Fibroblast of gingiva (primary cell): ENCODE measurements at regions not wholly inside any gene's neighbourhood (a gene's known extent, or its start where the extent isn't known, plus 50 kb on each side); places are given as distances from the start of the nearest gene placed in this dataset.

Experiments
- DNase-seq: peaks from one replicate; pipeline ENCODE4 v3.0.0-alpha.2; 2011; ENCODE audit warnings: low read depth

DNA sequence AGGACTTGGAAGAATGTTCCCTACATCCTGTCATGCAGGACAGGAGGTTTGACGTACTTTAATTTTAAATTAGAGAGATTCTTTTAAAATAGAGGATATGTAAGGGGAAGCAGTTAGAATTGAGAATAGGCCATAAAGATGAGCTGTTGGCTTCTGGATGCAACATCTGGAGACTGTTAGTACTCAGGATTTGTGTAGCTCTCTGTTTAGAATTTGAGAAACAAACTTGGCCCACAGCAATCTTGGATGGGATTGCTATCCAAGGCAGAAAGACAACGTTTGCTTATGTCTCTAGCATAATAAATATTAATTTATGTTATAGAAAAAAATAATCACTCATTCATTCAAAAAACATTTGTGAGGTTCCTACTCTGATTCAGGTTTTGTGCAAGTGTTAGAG lies 398.4 kb upstream of the NOVA1 start:
- DNase-seq = no peak

DNA sequence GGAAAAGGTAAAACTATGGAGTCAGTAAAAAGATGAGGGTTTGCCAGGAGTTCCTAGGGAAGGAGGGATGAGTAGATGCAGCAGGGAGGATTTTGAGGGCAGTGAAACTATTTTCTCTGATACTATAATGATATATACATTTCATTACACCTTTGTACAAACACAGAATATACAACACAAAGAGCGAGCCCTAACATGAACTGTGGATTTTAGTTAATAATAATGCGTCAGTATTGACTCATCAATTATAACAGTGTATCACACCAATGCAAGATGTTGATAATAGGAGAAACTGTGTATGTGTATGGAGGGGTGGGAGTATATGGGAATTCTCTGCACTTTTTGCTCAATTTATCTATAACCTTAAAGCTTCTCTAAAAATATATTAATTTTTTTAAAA lies 404.3 kb upstream of the NOVA1 start:
- DNase-seq = no peak

DNA sequence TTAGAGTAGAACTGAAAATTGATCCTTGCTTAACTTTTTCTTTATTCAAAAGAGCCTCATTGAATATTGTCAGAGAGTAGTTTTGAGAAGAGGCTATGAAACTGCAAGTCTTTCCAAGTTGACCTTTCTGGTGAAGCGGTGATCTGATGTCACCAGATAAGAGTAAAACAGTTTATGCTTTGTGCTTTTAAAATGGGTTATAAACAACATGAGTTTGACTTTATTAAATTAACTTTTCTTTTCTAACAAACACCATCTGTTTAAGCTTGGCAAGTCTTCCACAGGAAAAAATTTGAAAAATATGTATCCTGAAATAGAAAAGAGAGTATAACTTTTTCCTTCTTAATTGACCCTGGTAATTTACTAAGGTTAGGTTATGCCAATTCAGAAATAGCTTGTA lies 408.7 kb upstream of the NOVA1 start:
- no peak for DNase-seq

DNA sequence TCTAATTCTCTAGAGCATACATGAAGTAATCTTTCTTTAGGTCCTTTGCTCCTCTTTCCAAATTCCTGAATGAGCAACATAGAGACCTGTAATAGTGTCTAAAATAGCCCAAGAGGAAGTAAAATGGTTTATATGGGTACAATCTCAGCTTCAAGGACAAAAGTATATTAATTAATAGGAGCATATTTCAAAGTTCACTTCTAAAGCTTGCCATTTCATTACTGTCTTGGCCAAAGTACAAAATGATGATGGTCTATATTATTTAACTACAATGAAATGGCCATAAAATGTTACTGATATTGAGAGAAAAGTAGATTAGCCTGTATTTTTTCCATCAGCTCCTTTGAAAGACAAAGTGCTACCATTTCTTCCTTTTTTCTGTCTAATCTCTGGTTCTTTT lies 410.4 kb upstream of the NOVA1 start:
- no peak for DNase-seq

DNA sequence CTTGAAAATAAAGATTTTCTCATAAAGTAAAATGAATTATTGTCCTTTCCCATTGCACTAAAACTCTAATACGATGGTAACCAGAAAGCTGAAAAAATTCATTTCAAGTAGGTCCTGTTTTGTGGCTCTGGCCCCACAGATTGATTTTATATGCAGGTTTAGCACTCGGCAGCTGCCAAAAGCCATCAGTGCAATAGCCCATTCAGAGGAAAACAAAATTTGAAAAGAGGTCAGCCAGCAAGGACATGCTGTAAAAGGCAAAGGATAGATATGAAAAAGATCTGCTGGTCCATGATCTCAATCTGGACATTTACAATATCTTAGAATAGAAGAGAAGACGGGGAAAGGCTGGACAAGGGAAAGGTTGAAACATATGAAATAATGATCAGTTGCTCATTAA lies 414.8 kb upstream of the NOVA1 start:
- DNase-seq = no peak

DNA sequence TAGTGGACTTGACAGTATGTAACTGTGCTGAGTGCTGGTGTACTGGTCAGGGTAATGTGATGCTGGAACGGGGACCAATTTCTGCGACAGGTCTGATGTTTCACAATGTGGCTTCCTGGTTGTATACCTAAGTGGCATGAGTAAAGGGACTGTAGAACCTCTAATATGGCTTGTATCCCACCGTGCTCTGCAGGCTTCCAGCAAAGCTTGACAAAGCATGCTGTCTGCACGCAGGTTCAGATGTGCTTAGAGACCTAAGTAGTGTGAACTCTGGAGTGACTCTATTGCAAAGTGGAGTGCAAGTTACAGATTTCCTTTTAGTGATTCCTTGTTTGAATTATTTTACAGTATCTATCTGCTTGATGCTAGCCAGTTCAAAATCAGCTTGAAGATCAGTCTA lies 415.8 kb upstream of the NOVA1 start:
- no peak for DNase-seq

DNA sequence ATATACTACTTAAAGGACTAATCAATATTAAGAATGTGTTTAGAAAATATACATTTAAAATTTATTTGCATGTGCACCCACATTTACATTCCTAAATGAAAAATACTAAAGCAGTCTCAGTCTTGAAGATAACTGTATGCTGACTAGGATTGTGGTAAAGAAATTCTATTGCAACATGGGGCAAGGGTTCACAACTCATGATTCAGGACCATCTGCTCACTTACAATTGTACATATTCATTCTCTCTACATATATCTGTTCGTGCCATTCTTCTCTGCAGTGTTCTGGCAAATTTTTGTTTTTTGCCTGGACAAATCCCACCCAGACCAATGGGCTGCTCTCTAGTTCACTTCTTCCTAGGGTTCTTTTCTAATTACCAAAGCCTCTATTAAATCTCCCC lies 417.2 kb upstream of the NOVA1 start:
- DNase-seq = no peak

DNA sequence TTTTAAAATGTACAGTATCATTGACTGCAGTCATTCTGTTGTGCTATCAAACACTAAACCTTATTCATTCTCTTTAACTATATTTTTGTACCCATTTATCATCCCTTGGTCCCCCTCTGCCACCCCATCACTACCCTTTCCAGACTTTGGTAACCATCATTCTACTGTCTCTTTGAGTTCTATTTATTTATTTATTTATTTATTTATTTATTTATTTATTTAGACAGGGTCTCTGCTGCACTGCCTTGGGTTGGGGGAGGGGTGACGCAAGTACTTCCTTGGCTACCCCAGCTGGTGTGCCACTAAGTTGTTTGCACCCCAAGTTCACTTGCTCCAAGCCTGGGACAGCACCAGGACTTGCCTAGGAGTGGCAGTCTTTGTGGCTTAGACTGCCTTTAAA lies 427.8 kb upstream of the NOVA1 start:
- no peak for DNase-seq

DNA sequence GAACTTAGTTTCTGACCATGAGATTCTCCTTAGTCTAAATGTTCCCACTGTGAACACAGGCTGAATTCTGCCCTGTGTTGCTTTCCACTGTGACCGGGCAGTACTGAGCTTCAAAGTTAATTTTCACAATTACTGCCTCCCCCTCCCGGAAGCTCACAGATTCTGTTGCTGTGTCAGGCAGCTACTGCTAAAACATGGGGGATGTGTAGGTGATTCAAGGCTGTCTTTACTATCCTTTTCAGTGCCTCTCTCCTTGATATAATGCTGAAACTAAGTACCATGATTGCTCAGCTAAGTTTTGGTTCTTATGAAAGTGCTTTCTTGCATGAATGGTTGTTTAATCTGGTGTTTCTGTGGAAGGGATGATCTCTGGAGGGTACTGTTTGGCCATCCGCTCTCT lies 428.3 kb upstream of the NOVA1 start:
- DNase-seq = no peak

DNA sequence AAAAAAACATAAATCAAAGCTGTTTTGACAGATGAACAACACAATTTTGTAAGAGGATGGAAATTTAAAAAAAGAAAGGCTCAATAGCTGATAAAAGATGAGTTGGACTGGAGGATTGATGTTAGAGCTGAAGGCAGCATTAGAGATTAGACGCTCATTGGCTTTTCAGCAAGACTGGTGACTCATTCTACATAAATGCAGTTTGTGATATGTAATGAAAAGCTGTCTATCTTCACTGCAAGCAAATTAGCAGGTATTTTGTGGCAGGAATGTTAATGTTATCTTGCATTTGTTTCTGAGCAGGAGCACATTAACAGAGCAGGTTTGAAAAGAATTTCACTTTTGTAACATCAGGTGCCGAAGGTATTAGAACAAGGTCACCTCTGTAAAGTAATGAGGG lies 442.7 kb upstream of the NOVA1 start:
- no peak for DNase-seq

DNA sequence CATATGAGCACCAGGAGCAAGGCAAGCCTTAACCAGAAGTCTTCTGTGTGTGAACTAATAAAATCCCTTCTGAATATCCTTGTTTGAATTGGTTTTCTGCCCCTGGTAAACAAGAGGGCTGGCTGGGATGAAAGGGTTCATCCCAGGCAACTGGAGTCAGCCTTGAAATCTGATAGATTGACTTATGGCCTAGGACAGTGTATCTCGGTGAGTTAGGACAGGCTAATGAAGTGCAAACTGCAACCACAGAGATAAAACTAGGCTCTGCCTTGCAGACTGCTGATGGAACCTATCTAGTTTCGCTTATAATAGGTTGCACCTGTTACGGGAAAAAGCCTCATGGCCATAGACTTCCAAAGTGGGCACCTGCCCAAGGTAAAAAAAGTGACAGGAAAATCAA lies 451.9 kb upstream of the NOVA1 start:
- DNase-seq = no peak

DNA sequence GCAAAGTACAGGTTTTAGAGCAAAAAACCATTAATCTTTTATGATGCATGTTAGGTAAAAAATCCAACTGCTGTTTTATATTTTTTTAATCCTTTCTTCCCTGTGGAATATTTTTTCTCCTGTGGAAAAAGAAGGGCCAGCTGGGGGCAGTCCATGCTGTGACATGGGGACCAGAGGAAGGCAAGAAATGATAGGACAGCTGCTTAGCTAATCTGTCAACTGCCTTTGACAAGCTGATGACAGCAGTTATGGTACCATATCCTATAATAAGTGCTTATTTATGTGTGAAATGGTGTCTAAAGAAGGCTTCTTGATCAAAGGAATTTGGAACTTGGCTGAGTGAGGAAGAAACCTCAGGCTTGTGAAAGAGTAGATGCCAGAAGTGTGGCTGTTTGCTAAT lies 452.4 kb upstream of the NOVA1 start:
- no peak for DNase-seq

DNA sequence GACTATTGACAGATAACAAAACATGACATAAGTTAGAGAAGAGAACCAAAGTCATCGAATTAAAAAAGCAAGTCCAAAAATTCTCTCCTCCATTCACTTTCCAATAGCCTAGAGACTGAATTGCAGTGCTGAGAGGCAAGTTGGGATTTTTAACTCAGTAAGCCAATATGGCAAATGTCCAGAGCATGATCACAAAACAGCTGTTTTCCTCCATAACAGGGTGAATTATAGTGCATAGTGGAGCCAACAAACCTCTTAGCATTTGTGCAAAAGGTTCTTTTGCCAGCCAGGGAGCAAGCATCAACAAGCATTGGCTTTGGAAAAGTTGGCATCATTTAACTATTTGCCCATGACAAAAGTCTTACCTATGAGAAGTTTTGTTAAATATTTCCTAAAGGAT lies 458.8 kb upstream of the NOVA1 start:
- no peak for DNase-seq

DNA sequence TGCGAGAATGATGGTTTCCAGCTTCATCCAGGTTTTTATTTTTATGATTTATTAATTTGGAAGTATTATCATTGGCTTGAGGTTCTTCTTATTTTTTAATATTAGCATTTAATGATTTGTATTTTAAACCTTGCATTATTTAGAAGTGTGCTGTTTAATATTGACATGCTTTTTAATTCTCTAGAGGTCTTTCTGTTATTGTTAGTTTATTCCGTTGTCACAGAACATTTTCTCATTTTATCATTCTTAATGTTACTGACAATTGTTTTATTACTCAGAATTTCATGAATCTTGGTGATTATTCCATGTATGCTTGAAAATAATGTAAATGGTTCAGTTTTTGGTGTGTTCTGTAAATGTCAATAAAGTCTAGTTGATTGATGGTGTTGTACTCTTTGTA lies 463.5 kb upstream of the NOVA1 start:
- DNase-seq = no peak

DNA sequence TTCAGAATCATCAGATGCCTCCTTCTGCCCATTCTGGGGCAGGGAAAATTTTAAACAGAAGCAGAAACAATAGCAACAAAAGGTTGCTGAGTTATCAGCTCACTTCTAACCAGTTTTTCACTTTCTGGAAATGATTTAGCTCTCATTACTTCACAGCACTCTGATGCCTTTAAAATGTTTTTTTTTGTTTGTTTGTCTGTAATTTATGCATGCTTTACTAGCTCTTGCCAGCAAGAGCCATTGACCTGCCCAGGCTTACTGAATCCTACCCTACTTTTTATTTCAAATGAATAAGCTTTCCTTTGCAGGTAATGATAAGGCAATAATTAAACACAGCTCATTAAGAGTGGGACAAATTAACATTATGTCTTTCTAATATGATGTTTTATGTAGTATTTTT lies 466.1 kb upstream of the NOVA1 start:
- DNase-seq = no peak

DNA sequence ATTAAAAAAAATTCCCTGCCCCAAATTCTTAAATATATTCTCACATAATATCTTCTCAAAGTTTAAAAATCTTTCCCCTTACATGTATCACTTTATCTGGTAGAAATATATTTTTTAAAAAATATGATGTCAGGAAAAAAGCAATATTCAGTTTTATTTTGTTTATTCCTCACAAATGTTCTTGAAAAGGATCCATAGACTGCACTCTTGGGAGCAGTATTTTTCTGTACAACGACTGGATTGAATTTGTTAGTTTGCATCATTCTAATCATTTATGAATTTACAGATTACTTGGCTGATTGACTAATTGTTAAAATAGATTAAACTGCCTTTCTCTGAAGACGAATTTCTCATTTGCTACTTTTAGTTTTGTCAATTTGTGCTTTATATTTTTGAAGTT lies 468.1 kb upstream of the NOVA1 start:
- DNase-seq = no peak

DNA sequence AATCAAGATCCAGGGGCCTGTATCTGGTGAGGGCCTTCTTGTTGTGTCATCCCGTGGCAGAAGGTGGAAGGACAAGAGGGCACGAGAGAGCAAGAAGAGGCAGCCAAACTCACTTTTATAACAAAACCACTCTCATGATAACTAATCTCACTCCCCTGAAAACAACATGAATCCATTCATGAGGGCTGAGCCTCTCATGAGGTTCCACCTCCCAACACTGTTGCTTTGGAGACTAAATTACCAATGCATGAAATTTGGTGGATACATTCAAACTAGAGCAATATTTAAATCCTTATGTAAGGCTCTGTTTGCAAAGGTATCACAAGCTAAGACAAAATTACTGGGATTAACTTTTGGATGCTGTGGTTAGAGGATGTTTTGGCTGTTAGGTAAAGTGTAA lies 470.1 kb upstream of the NOVA1 start:
- DNase-seq = no peak

DNA sequence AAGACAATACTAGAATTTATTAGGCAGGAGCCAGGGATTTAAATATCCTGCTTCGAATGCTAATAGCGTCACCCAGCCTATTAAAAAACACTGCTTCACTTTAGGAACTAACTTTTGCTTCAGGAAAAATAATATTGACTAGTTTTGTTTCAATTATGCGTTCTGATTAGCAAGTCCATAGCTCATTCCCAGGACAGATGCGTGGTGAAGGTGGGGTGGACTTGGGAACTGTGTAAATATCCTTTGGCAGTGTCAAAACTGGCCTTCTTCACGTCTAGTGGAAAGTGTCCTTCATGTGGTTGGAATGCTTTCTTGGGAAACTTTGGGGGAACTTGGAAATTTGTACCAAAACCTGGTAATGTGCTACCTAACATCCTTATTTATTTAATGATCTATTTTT lies 474.8 kb upstream of the NOVA1 start:
- no peak for DNase-seq

DNA sequence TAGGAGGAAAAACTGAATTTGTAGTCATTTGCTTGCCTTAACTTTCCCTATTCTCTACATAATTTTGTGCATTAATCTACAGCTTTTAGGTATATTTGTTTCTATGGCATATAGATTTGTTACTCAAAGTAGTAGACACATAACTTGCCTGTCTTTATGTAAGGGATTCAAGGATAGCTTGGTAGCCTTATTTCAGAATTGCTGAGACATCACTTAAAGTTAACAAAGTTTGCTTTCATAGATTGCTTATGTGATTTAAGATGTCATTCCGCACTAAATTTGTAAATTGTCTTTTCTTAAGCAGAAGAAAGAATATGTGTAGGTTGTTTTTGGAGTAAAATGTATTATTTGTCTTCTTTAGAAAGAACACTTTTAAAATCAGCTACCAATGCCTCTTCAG lies 477.7 kb upstream of the NOVA1 start:
- DNase-seq = no peak

DNA sequence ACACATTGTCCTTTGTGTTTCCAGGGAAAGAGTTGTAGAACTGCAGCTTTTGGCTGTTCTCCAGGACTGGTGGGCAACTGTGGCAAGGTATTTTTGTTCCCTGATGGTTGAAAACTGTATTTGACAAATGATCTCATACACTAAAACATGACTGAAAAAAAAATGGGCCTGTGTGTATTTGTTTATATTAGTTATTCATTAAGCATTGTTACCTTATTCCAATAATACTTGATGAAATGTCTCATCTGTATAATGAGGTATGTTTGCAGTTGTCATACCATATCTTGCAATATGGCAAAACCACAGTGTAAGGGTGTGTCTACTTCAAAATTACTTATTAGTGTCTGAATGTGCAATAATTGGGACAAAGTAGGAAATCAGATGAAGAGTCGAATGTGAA lies 479.4 kb upstream of the NOVA1 start:
- DNase-seq = no peak

DNA sequence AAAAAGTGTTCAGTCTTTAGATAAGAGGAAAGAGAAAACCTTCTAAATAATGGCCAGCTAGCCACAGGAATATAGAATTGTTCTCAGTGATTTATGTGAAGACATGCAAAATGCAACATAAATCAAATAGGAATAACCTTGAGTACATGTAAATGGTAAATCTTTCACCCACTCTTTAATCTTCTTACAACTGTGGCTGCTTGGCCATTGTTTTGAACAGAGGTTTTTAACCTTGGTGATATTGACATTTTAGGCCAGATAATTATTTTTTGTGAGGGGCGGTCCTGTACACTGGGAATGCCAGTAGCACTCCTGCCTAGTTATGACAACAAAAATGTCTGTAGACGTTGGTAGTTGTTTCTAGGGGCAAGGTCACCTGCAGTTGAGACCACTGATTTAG lies 479.9 kb upstream of the NOVA1 start:
- no peak for DNase-seq

DNA sequence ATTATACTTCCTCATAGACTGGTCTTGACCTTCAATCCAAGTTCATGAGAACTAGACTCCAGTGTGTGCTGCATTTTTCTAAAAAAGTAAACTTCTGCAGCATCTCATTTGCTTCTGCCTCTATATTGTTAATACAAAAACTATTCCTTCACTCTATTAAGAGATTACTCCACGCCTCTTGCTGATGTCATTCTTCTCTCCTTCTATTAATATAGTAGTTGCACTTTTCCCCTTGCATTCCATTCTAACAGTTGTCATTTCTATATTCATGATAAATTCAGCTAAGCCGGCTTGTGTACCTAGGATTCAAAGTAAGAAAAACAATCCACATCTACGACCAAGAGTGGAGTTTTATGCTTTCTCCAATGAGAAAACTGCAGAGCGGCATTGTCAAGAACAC lies 480.4 kb upstream of the NOVA1 start:
- no peak for DNase-seq

DNA sequence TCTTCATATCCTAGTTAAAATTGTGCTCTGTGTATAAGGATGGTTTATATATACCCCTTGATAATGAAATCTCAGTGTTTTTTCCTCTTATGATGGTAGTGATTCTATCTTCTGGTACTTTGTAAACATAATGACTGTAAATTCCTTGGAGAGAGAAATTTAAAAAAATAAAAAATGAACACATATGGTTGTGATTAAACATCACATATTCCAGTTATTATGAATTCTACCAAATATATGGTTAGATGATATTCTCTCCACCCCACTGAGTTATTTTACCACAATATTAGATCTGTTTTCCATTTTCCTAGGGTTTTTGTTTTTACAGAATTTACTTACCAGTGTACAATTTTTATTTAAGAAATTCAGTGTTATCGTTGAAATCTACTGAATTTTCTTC lies 481.9 kb upstream of the NOVA1 start:
- DNase-seq = no peak

DNA sequence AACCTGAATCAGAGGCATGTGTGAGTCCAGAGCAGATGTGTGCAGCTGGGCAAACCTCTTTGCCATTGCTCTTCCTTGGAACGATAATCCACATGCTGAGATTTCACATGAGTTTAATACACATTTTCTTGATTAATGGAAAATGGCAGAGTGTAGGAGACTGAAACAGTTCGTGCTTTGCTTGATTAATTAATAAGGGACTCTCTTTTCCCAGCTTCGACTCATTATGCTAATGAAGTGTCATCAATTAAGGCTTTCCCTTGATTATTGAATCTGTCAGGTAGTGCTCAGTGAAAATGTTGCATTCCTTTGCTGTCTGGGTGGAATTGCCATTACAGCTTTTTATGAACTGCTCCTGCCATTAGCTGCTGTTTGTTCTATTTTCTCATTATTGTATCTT lies 487.7 kb upstream of the NOVA1 start:
- DNase-seq = no peak

DNA sequence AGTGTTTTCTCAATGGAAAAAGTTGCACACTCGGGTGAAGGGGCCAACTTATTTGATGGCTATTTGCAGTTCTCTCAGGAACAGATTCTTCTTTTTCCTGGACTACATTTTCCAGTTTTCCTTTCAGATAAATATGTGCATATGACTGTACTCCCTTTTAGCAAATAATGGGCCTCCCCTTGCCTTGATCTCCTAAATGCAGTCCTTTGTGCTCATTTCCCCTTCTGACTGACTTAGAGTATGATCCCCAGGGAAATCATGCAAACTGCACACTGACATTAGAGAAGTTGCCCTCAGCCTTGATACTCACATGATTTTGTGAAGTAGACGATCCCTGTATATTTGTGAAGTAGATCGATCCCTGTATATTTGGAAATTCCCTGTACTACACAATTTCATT lies 492.9 kb upstream of the NOVA1 start:
- no peak for DNase-seq

DNA sequence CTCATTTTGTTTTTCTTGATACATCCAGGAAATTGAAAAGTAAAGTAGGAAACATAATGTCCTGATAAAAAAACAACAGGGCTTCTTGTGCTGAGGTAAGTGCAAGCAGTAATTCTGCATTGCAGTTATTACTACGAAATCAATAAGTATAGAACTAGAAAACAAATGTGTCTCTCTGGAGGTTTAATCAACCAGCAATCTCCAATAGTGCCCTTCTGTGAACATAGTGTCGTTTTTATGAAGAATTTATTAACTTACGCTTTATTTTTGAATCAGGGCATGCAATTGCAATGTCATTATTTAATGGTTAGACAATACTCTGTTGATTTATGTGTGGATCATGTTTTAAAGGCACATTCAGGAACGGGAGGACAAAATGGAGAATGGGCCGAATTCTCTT lies 494.1 kb upstream of the NOVA1 start:
- DNase-seq = no peak
